ENCODE measurements at regions not wholly inside any gene's neighbourhood (a gene's known extent, or its start where the extent isn't known, plus 50 kb on each side); places are given as distances from the start of the nearest gene placed in this dataset.
"Not testable (repeated sequence)": the region's sequence is repeated elsewhere in the genome, so short reads cannot be mapped to it uniquely, and the experiment has no call there.

DNA sequence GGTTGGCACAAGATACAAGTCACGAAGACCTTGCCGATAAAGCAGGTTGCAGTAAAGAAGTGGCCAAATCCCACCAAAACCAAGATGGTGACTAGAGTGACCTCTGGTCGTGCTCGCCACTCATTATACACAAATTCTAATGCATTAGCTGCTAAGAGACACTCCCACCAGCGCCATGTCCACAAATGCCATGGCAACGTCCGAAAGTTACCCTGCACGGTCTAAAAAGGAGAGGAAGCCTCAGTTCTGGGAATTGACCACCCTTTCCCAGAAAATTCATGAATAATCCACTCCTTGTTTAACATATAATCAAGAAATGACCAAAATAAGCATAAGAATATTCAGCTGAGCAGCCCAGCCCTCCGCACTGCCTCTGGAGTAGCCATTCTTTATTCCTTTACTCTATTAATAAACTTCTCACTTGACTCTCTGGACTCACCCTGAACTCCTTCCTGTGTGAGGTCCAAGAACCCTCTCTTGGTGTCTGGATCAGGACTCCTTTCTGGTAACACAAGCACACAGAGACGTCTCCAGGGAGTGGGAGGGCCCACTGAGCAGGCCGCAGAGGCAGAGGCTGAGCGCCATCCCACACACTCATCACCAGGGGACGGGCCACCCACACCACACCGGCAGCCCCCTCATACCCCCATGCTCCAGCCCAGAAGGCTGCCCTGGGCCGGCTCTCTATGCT lies 5431.8 kb upstream of the TPTE start:
- H3K4me3 ChIP-seq; H3K9me3 ChIP-seq (ENCODE audit: control insufficient read depth in 4 of 4, insufficient read depth in 3 of 4, low read length in 3 of 4); ATAC-seq (ENCODE audit: insufficient read depth, low FRiP score); H3K27ac ChIP-seq (ENCODE audit: low read depth in 1 of 2, low read length in 1 of 2); H3K4me1 ChIP-seq (ENCODE audit: control insufficient read depth in 5 of 5, insufficient read depth in 5 of 5, low read length in 5 of 5); DNase-seq; H3K9ac ChIP-seq (ENCODE audit: insufficient read depth in 1 of 2, low read length in 2 of 2); H3K27me3 ChIP-seq (ENCODE audit: control insufficient read depth in 3 of 3, insufficient read depth in 3 of 3, low read length in 2 of 3); H3K36me3 ChIP-seq (ENCODE audit: control insufficient read depth in 4 of 4, insufficient read depth in 4 of 4, low read length in 4 of 4): not testable (repeated sequence)
- WGBS, 2 donors = 64 to 80% methylated on average over 3 to 4 of the region's 15 CpGs

DNA sequence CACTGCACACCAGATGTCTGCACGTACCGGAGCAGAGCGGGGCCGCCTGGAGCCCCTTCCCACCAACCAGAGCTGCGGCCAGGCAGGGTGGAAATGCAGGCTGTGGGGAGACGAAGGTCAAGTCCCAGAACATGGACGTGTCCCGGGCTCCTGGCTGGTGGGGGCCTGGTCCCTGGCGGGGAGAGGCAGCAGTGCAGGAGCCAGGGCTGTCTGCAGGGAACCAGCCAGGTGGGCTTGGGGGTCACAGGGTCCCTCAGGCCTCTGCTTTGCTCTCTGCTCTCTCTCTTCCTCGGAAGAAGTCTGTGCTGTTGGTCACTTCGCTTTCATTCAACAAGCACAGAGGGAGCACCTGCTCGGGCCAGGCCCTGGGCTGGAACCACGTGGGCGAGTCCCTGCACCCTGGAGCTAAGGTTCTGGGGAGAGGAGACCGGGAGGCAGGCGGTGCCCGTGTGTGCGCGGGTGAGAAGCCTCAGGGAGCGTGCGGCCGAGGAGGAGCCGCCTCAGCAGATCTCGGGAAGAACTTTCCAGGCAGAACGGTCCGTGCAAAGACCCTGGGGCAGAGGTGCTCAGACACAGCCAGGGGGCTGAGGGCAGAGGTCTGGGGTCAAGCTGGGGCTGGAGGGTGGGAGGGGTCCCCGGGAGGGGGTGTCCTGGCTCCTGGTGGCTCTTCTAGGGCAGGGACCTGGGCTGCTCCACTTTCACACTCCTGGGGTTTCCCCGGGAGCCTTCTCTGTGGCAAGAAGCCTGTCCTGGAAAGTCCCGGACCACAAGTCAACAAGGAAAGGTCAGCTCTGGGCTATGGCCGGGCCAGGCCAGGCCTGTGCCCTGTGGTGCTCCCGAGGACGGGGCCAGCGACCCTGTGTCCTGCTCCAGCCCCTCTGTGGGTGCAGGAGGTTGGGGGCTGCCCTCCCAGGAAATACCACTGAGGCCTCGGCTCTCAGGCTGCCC lies 5431.0 kb upstream of the TPTE start:
- WGBS, 2 donors = 91 to 97% methylated on average over 15 to 21 of the region's 34 CpGs
- H3K4me3 ChIP-seq; H3K9me3 ChIP-seq (ENCODE audit: control insufficient read depth in 4 of 4, insufficient read depth in 3 of 4, low read length in 3 of 4); H3K9ac ChIP-seq (ENCODE audit: insufficient read depth in 1 of 2, low read length in 2 of 2); H3K27ac ChIP-seq (ENCODE audit: low read depth in 1 of 2, low read length in 1 of 2); H3K4me1 ChIP-seq (ENCODE audit: control insufficient read depth in 5 of 5, insufficient read depth in 5 of 5, low read length in 5 of 5); H3K27me3 ChIP-seq (ENCODE audit: control insufficient read depth in 3 of 3, insufficient read depth in 3 of 3, low read length in 2 of 3); ATAC-seq (ENCODE audit: insufficient read depth, low FRiP score); DNase-seq; H3K36me3 ChIP-seq (ENCODE audit: control insufficient read depth in 4 of 4, insufficient read depth in 4 of 4, low read length in 4 of 4): not testable (repeated sequence)

DNA sequence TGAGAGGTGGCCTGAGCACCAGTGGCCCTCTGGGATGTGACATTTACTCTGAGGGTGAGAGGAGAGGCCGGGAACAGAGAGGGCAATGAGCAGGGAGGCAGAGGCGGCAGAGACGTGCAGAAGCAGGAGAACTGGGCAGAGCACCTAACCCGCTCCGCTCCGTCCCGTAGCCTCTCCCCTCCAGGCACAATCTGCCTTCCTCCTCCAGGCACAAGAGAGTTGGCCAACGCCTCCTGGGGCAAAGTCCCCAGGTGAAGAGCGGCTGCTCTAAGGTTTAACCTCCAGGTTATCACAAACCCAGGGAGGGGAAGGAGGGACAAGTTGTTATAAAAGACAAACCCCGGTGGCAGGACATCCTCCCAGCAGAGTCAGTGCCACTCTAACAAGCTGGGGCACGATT lies 5430.1 kb upstream of the TPTE start:
- not testable (repeated sequence) for ATAC-seq (ENCODE audit: insufficient read depth, low FRiP score); H3K9me3 ChIP-seq (ENCODE audit: control insufficient read depth in 4 of 4, insufficient read depth in 3 of 4, low read length in 3 of 4); DNase-seq; H3K36me3 ChIP-seq (ENCODE audit: control insufficient read depth in 4 of 4, insufficient read depth in 4 of 4, low read length in 4 of 4); H3K27me3 ChIP-seq (ENCODE audit: control insufficient read depth in 3 of 3, insufficient read depth in 3 of 3, low read length in 2 of 3); H3K9ac ChIP-seq (ENCODE audit: insufficient read depth in 1 of 2, low read length in 2 of 2); H3K4me1 ChIP-seq (ENCODE audit: control insufficient read depth in 5 of 5, insufficient read depth in 5 of 5, low read length in 5 of 5); H3K4me3 ChIP-seq; H3K27ac ChIP-seq (ENCODE audit: low read depth in 1 of 2, low read length in 1 of 2)
- WGBS, 2 donors = no CpG with 5 or more reads among the region's 11 CpGs

DNA sequence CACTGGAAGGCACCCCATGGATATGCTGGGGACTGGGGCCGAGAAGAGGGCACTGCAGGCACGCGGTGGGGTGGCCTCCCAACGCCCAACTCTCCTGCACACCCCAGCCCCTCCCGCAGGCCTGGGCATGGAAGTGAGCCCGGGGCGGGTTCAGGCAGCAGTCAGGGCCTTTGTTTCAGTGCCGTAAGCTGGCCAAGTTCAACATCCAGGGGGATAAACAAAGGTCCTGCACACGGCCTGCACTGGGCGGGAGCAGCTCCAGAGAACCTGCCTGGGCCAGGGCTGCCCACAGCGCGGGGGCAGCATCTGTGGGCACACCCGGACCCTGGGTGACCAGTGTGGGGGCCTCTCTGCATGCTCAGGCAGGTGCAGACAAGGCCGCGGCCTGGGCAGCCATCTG lies 5425.8 kb upstream of the TPTE start:
- not testable (repeated sequence) for H3K9ac ChIP-seq (ENCODE audit: insufficient read depth in 1 of 2, low read length in 2 of 2); ATAC-seq (ENCODE audit: insufficient read depth, low FRiP score); H3K4me1 ChIP-seq (ENCODE audit: control insufficient read depth in 5 of 5, insufficient read depth in 5 of 5, low read length in 5 of 5); H3K27me3 ChIP-seq (ENCODE audit: control insufficient read depth in 3 of 3, insufficient read depth in 3 of 3, low read length in 2 of 3); H3K36me3 ChIP-seq (ENCODE audit: control insufficient read depth in 4 of 4, insufficient read depth in 4 of 4, low read length in 4 of 4); H3K27ac ChIP-seq (ENCODE audit: low read depth in 1 of 2, low read length in 1 of 2); H3K4me3 ChIP-seq; H3K9me3 ChIP-seq (ENCODE audit: control insufficient read depth in 4 of 4, insufficient read depth in 3 of 4, low read length in 3 of 4); DNase-seq
- 64 to 100% methylated on average over 3 to 6 of the region's 15 CpGs for WGBS, 2 donors

DNA sequence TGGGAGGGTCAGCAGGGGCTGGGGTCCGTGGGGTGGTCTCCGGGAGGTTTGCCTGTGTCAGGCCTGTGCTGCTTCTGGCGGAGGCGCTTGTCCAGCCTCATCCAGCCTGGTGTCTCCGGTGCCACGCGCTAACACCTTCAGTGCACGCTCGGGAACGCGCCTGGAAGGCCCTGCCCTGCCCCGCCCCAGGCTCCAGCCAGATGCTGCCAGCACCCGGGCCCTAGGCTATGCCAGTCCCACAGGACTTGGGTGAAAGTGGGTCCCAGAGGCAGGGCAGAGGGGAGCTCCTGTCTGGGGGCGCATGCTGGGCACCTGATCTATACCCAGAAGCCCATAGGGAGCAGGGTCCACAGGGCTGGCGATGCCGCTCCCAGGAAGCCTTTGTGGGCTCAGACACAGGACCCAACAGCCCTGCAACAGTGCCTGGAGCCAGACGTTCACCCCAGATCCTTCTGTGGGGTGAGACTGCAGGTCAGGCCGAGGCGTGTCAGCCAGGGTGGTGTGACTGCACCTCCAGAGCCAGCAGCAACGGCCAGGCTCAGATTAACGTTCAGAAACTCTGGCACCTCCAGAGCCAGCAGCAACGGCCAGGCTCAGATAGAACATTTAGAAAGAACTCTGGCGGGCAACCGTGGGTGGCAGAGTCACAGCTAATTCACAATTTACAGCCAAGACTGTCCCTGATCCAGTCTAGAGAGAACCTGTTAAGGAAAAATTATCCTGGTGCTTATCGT lies 5423.2 kb upstream of the TPTE start:
- not testable (repeated sequence) for H3K4me1 ChIP-seq (ENCODE audit: control insufficient read depth in 5 of 5, insufficient read depth in 5 of 5, low read length in 5 of 5); H3K9ac ChIP-seq (ENCODE audit: insufficient read depth in 1 of 2, low read length in 2 of 2); ATAC-seq (ENCODE audit: insufficient read depth, low FRiP score); DNase-seq; H3K4me3 ChIP-seq; H3K9me3 ChIP-seq (ENCODE audit: control insufficient read depth in 4 of 4, insufficient read depth in 3 of 4, low read length in 3 of 4); H3K36me3 ChIP-seq (ENCODE audit: control insufficient read depth in 4 of 4, insufficient read depth in 4 of 4, low read length in 4 of 4); H3K27me3 ChIP-seq (ENCODE audit: control insufficient read depth in 3 of 3, insufficient read depth in 3 of 3, low read length in 2 of 3); H3K27ac ChIP-seq (ENCODE audit: low read depth in 1 of 2, low read length in 1 of 2)
- WGBS, 2 donors = 93 to 95% methylated on average over 6 to 11 of the region's 25 CpGs

DNA sequence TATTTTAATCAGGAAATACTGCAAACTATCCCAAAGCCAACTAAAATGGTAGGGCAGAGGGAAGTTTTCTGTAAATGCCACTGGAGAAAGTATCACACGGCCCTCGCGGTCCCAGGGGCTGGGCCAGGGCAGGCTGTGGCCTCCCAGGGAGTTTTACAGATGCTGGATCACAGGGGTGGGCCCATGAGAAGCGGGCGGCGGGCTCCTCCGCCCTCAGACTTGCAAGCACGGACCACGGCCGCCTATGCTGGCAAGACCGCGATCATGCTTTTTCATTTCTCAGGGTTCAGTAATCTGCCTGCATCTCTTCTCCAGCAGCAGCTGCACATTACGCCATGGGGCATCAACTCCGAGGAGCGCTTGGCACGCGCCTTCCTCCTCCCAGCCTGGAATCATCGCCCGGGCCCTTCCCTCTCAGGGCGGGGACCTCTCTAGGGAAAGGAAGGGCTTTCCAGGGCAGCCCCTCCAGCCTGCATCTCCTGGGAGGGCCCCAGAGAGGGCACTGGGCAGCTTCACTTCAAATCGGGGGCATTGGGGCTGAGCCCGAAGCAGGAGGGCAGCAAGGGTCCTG lies 5420.7 kb upstream of the TPTE start:
- H3K27me3 ChIP-seq (ENCODE audit: control insufficient read depth in 3 of 3, insufficient read depth in 3 of 3, low read length in 2 of 3); H3K9ac ChIP-seq (ENCODE audit: insufficient read depth in 1 of 2, low read length in 2 of 2); H3K27ac ChIP-seq (ENCODE audit: low read depth in 1 of 2, low read length in 1 of 2); H3K4me3 ChIP-seq; H3K9me3 ChIP-seq (ENCODE audit: control insufficient read depth in 4 of 4, insufficient read depth in 3 of 4, low read length in 3 of 4); DNase-seq; H3K36me3 ChIP-seq (ENCODE audit: control insufficient read depth in 4 of 4, insufficient read depth in 4 of 4, low read length in 4 of 4); ATAC-seq (ENCODE audit: insufficient read depth, low FRiP score); H3K4me1 ChIP-seq (ENCODE audit: control insufficient read depth in 5 of 5, insufficient read depth in 5 of 5, low read length in 5 of 5): not testable (repeated sequence)
- whole genome bisulfite sequencing, 2 donors = no CpG with 5 or more reads among the region's 22 CpGs

DNA sequence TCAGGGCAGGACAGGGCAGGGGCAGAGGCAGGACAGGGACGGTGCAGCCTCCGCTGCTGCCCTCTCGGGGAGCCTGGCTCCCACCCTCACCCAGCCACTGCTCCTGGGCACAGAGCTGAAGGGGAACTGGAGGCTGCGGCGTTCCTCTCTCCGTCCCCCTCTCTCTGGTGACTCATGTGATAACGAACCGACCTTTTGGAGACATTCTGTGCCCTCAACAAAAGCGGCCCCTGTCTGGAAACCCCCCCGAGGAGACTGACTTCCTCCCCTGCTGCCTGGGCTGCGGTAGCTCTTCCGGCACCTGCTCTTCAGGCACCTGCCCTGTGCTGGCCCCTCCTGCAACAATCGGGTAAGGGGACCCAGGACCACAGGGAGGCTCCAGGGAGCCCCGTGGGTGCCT lies 5419.6 kb upstream of the TPTE start:
- not testable (repeated sequence) for H3K27me3 ChIP-seq (ENCODE audit: control insufficient read depth in 3 of 3, insufficient read depth in 3 of 3, low read length in 2 of 3); H3K9ac ChIP-seq (ENCODE audit: insufficient read depth in 1 of 2, low read length in 2 of 2); H3K4me1 ChIP-seq (ENCODE audit: control insufficient read depth in 5 of 5, insufficient read depth in 5 of 5, low read length in 5 of 5); H3K27ac ChIP-seq (ENCODE audit: low read depth in 1 of 2, low read length in 1 of 2); H3K36me3 ChIP-seq (ENCODE audit: control insufficient read depth in 4 of 4, insufficient read depth in 4 of 4, low read length in 4 of 4); H3K9me3 ChIP-seq (ENCODE audit: control insufficient read depth in 4 of 4, insufficient read depth in 3 of 4, low read length in 3 of 4); H3K4me3 ChIP-seq
- DNase-seq (peak; percentile 0 to 9 (median 5)), ATAC-seq (ENCODE audit: insufficient read depth, low FRiP score) (peak; percentile 20)
- 10 to 27% methylated on average over 5 to 9 of the region's 14 CpGs for WGBS, 2 donors

Measured in lung (tissue), 9 donors.